Spleen (tissue), 11 donors: ENCODE measurements at regions not wholly inside any gene's neighbourhood (a gene's known extent, or its start where the extent isn't known, plus 50 kb on each side); places are given as distances from the start of the nearest gene placed in this dataset.

Source experiments
- DNase-seq: peaks from one replicate; pipeline ENCODE4 v3.0.0-alpha.2; 2020
- H3K27ac ChIP-seq, 8 donors: fragments of 200-600 bp; sonication (generic) in 7 of 8; 1 replicate in 4 of 8; 2 replicates in 4 of 8; pipeline versions ENCODE4 v1.5.0 to v1.8.0; 2016 to 2021; ENCODE audit warnings: inconsistent platforms in 4 of 8, mild to moderate bottlenecking in 4 of 8, moderate library complexity in 1 of 8
- H3K27me3 ChIP-seq, 7 donors: fragments of 200-600 bp; sonication (generic) in 6 of 7; replicated peaks in 1 of 7; 1 replicate in 4 of 7; 2 replicates in 3 of 7; pipeline versions ENCODE4 v1.5.0 to v1.8.0; 2016 to 2021; ENCODE audit warnings: inconsistent platforms in 3 of 7, mild to moderate bottlenecking in 1 of 7
- H3K36me3 ChIP-seq, 6 donors: fragments of 200-600 bp; sonication (generic) in 5 of 6; 1 replicate in 4 of 6; 2 replicates in 2 of 6; pipeline versions ENCODE4 v1.5.0 to v1.8.0; 2016 to 2021; ENCODE audit warnings: inconsistent platforms in 2 of 6
- H3K4me1 ChIP-seq, 6 donors: fragments of 200-600 bp; sonication (generic) in 5 of 6; 1 replicate in 3 of 6; 2 replicates in 3 of 6; pipeline versions ENCODE4 v1.5.0 to v1.8.0; 2016 to 2021; ENCODE audit warnings: inconsistent platforms in 3 of 6
- H3K4me3 ChIP-seq, 8 donors: fragments of 200-600 bp; sonication (generic) in 7 of 8; 1 replicate in 4 of 8; 2 replicates in 4 of 8; pipeline versions ENCODE4 v1.5.0 to v1.8.0; 2016 to 2021; ENCODE audit warnings: inconsistent platforms in 4 of 8, mild to moderate bottlenecking in 4 of 8, moderate library complexity in 2 of 8
- H3K9me3 ChIP-seq, 8 donors: fragments of 200-600 bp; sonication (generic) in 7 of 8; 1 replicate in 4 of 8; 2 replicates in 4 of 8; pipeline versions ENCODE4 v1.5.0 to v1.8.0; 2016 to 2021; ENCODE audit warnings: inconsistent platforms in 4 of 8
- CTCF ChIP-seq, 11 experiments: fragments of 200-600 bp in 7 of 11; fragments of 450-650 bp in 4 of 11; sonication (generic) in 4 of 11; IDR thresholded peaks in 8 of 11; conservative IDR thresholded peaks in 3 of 11; 1 replicate in 7 of 11; 2 replicates in 4 of 11; pipeline versions ENCODE4 v1.4.0 to v1.8.0; 2016 to 2021; ENCODE audit warnings: antibody characterized with exemption in 11 of 11, inconsistent platforms in 4 of 11, mild to moderate bottlenecking in 1 of 11
- POLR2A ChIP-seq, 3 donors: fragments of 450-650 bp; IDR thresholded peaks; one replicate each; pipeline ENCODE4 v1.5.1; 2017; ENCODE audit warnings: antibody characterized with exemption in 3 of 3, mild to moderate bottlenecking in 1 of 3
- POLR2AphosphoS5 ChIP-seq, 3 donors: sonication (generic); formaldehyde crosslinking; IDR thresholded peaks; one replicate each; pipeline ENCODE4 v1.5.1; 2017; ENCODE audit warnings: antibody characterized with exemption in 3 of 3
- WGBS, 5 donors: extraction: QIAGEN DNeasy Blood & Tissue Kit in 3 of 5; methylation state at CpG; one replicate each; pipeline versions ENCODE4 v1.1.5 to v1.1.7; 2013 to 2018; 5-methylcytosine and 5-hydroxymethylcytosine counted together
- intact Hi-C: fragments of 100-400 bp; cut with DNase I; formaldehyde crosslinking; loops from one replicate; pipeline ENCODE4 v1.15.0; 2023; ENCODE audit warnings: low total_unique reads
- donor health status: healthy with polysubstance abuse.
- donor health status: DM: no; HTN: no; CAD: no; lungs with moderate emphysema.
- donor health status: DM: no; HTN: no; CAD: no.
- donor health status: Bipolar disorder and iron deficiency.
- donor health status: healthy.
- donor health status: DM: no; HTN: no; CAD: no.
- donor health status: DM: yes; HTN: yes; CAD: no.

GRCh38 chr9:102106439-102106838 lies 368.0 kb upstream of the GRIN3A start:
- Histone ChIP-seq H3K36me3 (no peaks in the 10 kb centered on the region), H3K9me3 (peaks cover 0 to 15% (median 2%) of the 10 kb centered on the region in 8 donors), H3K27ac (no peak overlapping the region), H3K4me3 (no peak overlapping the region), H3K4me1 (no peaks in the 10 kb centered on the region), H3K27me3 (no peaks in the 10 kb centered on the region)
- 66 to 79% (median 74%) methylated on average over 1 of the region's 1 CpG for WGBS, 5 donors
- intact Hi-C loops: no loop called here
- DNase-seq: no peak
- TF ChIP-seq POLR2A (IDR thresholded peaks at IDR 0.05) (no peak), POLR2AphosphoS5 (IDR thresholded peaks at IDR 0.05) (no peak), CTCF (IDR thresholded peaks at IDR 0.05 in 8 of 11, conservative IDR thresholded peaks at IDR 0.05 in 3 of 11) (no peak)

GRCh38 chr9:102101723-102102122 lies 363.3 kb upstream of the GRIN3A start:
- intact Hi-C loops: no loop called here
- Histone ChIP-seq H3K36me3 (no peaks in the 10 kb centered on the region), H3K27ac (no peak overlapping the region), H3K4me1 (no peaks in the 10 kb centered on the region), H3K27me3 (no peaks in the 10 kb centered on the region), H3K4me3 (no peak overlapping the region), H3K9me3 (peaks cover 0 to 11% (median 0%) of the 10 kb centered on the region in 8 donors)
- DNase-seq: no peak
- no peak for TF ChIP-seq POLR2AphosphoS5 (IDR thresholded peaks at IDR 0.05)
- TF ChIP-seq CTCF (IDR thresholded peaks at IDR 0.05 in 8 of 11, conservative IDR thresholded peaks at IDR 0.05 in 3 of 11): no peak

GRCh38 chr9:102087141-102087540 lies 348.7 kb upstream of the GRIN3A start:
- intact Hi-C loops: no loop called here
- no peak for DNase-seq
- no peaks in the 10 kb centered on the region for H3K27me3 ChIP-seq

GRCh38 chr9:102085548-102085947 lies 347.1 kb upstream of the GRIN3A start:
- H3K4me3 ChIP-seq: no peak overlapping the region
- H3K36me3 ChIP-seq: no peaks in the 10 kb centered on the region
- H3K27ac ChIP-seq: no peak overlapping the region
- DNase-seq: no peak
- H3K4me1 ChIP-seq: no peaks in the 10 kb centered on the region
- intact Hi-C loops: no loop called here
- no peaks in the 10 kb centered on the region for H3K27me3 ChIP-seq
- H3K9me3 ChIP-seq: no peaks in the 10 kb centered on the region
- TF ChIP-seq CTCF (IDR thresholded peaks at IDR 0.05 in 8 of 11, conservative IDR thresholded peaks at IDR 0.05 in 3 of 11) (no peak), POLR2AphosphoS5 (IDR thresholded peaks at IDR 0.05) (no peak), POLR2A (IDR thresholded peaks at IDR 0.05) (no peak)

More at GRCh38 chr9:102087141-102087540, 348.7 kb upstream of the GRIN3A start:
- H3K4me3 ChIP-seq: no peak overlapping the region
- H3K27ac ChIP-seq: no peak overlapping the region
- TF ChIP-seq CTCF (IDR thresholded peaks at IDR 0.05 in 8 of 11, conservative IDR thresholded peaks at IDR 0.05 in 3 of 11) (no peak), POLR2A (IDR thresholded peaks at IDR 0.05) (no peak), POLR2AphosphoS5 (IDR thresholded peaks at IDR 0.05) (no peak)
- H3K36me3 ChIP-seq: no peaks in the 10 kb centered on the region
- H3K4me1 ChIP-seq: no peaks in the 10 kb centered on the region
- H3K9me3 ChIP-seq: no peaks in the 10 kb centered on the region
- 58 to 79% (median 72%) methylated on average over 2 of the region's 2 CpGs for WGBS, 5 donors
